Stimulated activated CD8-positive, alpha-beta memory T cell treated with anti-CD3 and anti-CD28 coated beads, Interleukin-15, amount 100 ng/mL, for 48 hours (primary cell): ENCODE measurements at regions not wholly inside any gene's neighbourhood (a gene's known extent, or its start where the extent isn't known, plus 50 kb on each side); places are given as distances from the start of the nearest gene placed in this dataset.
"Not testable (repeated sequence)": the region's sequence is repeated elsewhere in the genome, so short reads cannot be mapped to it uniquely, and the experiment has no call there.

ENCODE experiments used
- DNase-seq, 2 donors: peaks; one replicate each; pipeline ENCODE4 v3.0.0-alpha.2; 2020; ENCODE audit warnings: low read depth in 2 of 2

DNA sequence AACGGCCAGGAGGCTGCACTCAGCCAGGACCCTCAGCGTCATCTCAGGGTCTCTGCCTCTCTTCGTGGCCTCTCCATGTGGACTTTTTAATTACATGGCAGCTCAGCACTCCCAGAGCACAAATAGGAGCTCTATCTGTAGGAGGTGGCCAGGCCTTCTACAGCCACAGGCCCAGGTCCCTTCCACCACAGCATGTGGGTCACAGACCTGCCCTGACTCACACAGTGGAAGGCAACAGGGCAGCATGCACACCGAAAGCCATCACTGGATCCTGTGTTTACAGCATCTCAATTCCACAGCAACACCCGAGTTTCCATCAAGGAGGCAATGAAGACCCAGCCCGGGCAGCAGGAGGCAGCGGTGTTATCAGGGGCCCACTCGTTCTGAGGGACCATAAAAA, 65.8 kb upstream of the CD93 start:
- no peak for DNase-seq

DNA sequence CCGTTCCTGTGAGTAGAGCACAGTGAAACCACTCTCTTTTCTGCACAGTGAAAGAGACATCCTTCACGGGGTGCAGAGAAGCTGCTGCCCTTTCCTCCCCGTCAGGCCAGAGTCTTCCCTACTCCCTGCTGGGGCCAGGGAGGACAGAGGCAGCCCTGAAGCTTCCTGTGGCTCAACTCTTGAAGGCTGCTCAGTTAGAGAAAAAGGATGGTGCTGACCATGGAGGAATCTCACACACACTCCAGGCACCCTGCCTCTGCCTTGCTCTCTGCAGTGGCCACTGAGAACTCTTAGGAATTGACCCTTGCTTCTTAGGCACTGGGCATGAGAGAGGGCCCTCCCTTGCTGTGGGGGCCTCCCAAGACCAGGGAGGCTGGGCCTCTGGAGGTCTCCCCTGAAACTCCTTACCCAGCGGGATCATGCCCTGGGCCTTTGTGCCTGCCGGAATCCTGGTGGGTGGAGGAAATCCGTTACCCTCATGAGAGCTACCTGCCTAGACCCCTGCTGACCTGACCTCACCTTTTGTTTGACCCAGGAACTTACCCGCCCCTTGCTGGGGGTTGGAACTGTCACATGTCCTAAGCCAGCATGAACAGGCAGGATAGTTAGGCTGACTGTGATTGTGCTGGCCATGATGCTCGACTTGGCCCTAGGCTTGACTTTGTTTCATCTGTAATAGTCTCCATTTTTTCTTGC, 65.0 kb upstream of the CD93 start:
- no peak for DNase-seq

GRCh38 chr20:23150304-23151007, 64.3 kb upstream of the CD93 start:
- DNase-seq, result no peak

GRCh38 chr20:23149623-23150279, 63.6 kb upstream of the CD93 start:
- no peak for DNase-seq

GRCh38 chr20:23148731-23149570, 62.8 kb upstream of the CD93 start:
- no peak for DNase-seq

GRCh38 chr20:23147964-23148730, 62.0 kb upstream of the CD93 start:
- DNase-seq, result peak; percentile 16 to 43

- DNase-seq, result no peak
Measured at GRCh38 chr20:23147647-23147963, 61.5 kb upstream of the CD93 start.

GRCh38 chr20:23146857-23147637, 60.9 kb upstream of the CD93 start:
- DNase-seq, result no peak

DNA sequence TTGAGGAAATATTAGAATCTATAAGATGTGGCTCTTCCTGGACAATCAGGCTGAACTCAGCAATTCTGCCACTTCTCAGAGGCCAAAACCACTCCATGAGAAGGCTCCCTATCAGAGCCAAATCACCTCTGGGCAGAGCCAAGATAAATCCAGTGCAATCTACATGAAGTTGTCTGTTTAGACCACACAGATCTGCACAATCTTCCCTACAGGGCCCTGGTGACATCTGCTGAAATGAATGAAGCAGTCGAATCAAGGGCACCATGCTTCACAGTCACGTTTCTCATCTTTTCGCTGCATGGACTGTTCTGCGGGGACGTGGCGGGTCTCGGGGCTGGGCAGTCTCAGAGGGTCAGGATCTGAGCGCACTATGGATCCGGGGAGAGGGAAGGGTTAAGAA, 60.1 kb upstream of the CD93 start:
- no peak for DNase-seq

DNA sequence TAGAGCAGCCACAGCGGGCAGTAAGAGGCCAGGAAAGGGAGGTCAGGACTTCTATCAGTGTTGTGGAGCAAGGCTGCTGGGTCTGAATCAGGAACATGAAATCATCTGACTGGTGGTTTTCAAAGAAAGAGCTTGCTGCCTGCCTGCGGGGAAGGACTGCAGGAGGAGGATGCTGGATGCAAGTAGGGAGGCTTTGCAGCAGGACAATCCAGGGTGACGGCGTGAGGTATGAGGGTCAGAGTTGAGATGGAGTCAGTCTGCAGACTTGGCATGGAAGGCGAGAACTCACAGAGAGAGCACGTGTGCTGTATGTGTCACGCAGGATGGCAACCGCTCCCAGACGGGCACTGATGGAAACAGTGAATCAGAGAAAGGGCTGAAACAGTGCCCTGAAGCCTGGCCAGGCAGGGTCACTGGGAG, 59.2 kb upstream of the CD93 start:
- DNase-seq, result no peak

DNA sequence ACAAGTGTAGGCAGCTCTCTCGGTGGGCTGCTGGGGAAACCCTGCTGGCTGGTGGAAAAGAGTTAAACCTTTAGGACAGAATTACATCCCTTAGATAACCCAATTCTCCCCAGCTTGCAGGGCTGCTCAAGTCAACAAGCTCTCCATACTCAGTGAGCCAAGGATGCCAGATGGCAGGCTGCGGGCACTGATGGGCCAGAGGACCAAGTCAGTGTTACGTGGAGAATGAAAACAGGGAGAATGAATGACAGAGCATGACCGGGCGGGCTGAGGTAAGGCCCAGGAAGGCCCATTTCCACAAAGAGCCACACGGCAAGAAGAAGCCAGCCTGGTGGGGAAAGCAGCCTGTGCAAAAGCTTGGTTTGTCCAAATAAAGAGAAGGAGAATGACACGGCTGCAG, 58.7 kb upstream of the CD93 start:
- DNase-seq, result no peak

GRCh38 chr20:23143986-23144690, 58.0 kb upstream of the CD93 start:
- DNase-seq, result no peak

DNA sequence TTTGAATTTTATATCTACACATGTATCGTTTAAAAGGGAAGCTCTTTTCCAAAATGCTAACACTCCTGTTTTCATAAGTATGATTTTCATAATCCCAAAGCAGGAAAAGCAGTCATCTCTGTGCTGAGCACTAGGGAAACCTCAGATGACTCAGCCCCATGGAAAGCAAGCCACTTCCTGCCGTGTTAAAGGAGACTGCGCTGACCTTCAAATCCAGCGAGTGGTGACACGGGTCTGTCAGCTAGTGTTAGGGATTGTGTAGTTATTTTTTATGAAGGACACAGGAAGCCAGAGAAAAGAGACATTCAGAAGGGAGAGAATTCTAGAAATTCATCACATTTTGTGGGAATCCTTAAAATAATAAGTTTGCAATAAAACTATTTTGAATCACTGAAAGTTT, 57.0 kb upstream of the CD93 start:
- DNase-seq, result peak in 1 of 2 donors; percentile 11

GRCh38 chr20:23142162-23143050, 56.3 kb upstream of the CD93 start:
- no peak for DNase-seq

GRCh38 chr20:23141450-23142161, 55.5 kb upstream of the CD93 start:
- DNase-seq, result no peak

DNA sequence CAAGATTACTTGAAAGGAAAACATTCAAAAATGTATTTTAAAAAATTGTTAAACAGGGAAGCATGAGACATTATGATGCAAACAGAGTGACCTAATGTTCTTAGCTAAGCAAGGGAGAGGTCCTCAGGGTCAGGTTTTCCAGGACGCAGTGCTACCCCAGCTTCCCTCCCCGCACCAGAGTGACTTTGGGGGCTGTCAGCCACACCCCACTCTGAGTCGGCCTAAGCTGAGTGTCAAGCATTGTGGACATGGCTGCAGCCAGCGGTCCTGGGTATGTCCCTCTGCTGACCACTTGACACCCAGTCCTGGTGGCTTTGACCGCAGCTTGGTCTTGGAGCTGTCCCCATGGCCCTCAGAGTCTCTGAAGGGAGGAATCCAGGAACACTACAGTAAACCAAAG, 54.9 kb upstream of the CD93 start:
- DNase-seq, result no peak

GRCh38 chr20:23139984-23140383, 53.9 kb upstream of the CD93 start:
- DNase-seq, result not testable (repeated sequence)

- no peak for DNase-seq
Measured at GRCh38 chr20:23139524-23139923, 53.4 kb upstream of the CD93 start.
